Large intestine (tissue), 3 donors: ENCODE measurements at regions not wholly inside any gene's neighbourhood (a gene's known extent, or its start where the extent isn't known, plus 50 kb on each side); places are given as distances from the start of the nearest gene placed in this dataset.
"Not testable (repeated sequence)": the region's sequence is repeated elsewhere in the genome, so short reads cannot be mapped to it uniquely, and the experiment has no call there.

Source experiments
- DNase-seq, 2 donors: peaks; one replicate each; pipeline versions ENCODE4 v3.0.0 to v3.0.0-alpha.2; 2013
- H3K27ac ChIP-seq: one replicate; pipeline ENCODE4 v1.5.1; 2013; ENCODE audit warnings: low read length
- H3K27me3 ChIP-seq: 2 replicates; pipeline ENCODE4 v1.6.1; 2013; ENCODE audit warnings: low read length; ENCODE audit not compliant: control insufficient read depth, insufficient read depth
- H3K36me3 ChIP-seq: 2 replicates; pipeline ENCODE4 v1.6.1; 2013; ENCODE audit warnings: low read length; ENCODE audit not compliant: control insufficient read depth, insufficient read depth
- H3K4me1 ChIP-seq: one replicate; pipeline ENCODE4 v1.6.1; 2013; ENCODE audit warnings: low read length; ENCODE audit not compliant: control insufficient read depth, insufficient read depth
- H3K4me3 ChIP-seq: one replicate; pipeline ENCODE4 v1.5.1; 2013; ENCODE audit warnings: low read length
- H3K9me3 ChIP-seq: one replicate; pipeline ENCODE4 v1.6.1; 2013; ENCODE audit warnings: mild to moderate bottlenecking, low read depth, low read length, moderate library complexity; ENCODE audit not compliant: control insufficient read depth
- WGBS: methylation state at CpG from one replicate; pipeline ENCODE4 v1.1.5; 2013; ENCODE audit warnings: low lambda C conversion rate; ENCODE audit not compliant: insufficient coverage; 5-methylcytosine and 5-hydroxymethylcytosine counted together

DNA sequence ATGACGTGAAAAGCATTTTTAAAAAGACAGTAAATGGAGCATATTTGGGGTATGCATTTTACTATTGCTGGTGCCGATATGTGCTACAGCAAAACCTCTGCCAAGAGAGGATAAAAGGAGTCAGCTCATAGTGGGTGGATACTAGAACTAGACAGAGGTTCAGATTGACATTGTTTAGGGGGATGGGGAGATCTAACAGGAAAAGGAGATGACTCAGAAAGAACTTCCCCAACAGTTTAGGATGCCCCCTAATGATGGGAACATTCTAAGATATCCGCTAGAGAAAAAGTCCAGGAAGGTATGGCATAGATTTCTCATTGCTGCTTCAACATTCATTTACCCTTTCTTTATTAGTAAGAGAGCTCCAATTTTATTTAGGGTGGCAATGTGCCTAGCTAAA lies 110.5 kb upstream of the CLEC14A start:
- Histone ChIP-seq H3K4me1 (no peaks in the 10 kb centered on the region), H3K4me3 (no peak overlapping the region), H3K36me3 (no peaks in the 10 kb centered on the region), H3K27me3 (no peaks in the 10 kb centered on the region), H3K9me3 (no peaks in the 10 kb centered on the region), H3K27ac (no peak overlapping the region)
- WGBS, result 80% methylated on average over 1 of the region's 3 CpGs
- no peak for DNase-seq

DNA sequence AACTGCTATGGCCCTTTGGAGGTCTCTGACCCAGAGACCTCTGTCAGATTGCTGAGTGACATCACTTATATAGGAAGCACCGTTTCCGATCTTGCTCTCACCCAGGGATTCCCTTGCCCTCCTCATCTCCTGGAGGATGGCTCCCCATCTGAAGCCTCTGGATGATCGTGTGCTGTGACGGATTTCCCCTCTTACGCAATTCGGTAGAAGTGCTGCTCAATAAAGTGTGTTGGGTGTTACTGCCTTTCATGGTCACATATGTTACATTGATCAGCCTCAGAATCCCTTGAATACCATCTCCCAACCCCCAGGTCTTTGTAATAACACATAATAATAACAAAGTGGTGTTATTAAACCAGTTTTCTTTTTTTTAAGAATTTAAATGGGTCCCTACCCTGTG lies 107.3 kb upstream of the CLEC14A start:
- H3K27me3 ChIP-seq, result no peaks in the 10 kb centered on the region
- whole genome bisulfite sequencing, result no CpG with 5 or more reads among the region's 6 CpGs
- H3K4me1 ChIP-seq, result no peaks in the 10 kb centered on the region
- H3K36me3 ChIP-seq, result no peaks in the 10 kb centered on the region
- no peaks in the 10 kb centered on the region for H3K9me3 ChIP-seq
- no peak overlapping the region for H3K27ac ChIP-seq
- no peak overlapping the region for H3K4me3 ChIP-seq
- no peak for DNase-seq

DNA sequence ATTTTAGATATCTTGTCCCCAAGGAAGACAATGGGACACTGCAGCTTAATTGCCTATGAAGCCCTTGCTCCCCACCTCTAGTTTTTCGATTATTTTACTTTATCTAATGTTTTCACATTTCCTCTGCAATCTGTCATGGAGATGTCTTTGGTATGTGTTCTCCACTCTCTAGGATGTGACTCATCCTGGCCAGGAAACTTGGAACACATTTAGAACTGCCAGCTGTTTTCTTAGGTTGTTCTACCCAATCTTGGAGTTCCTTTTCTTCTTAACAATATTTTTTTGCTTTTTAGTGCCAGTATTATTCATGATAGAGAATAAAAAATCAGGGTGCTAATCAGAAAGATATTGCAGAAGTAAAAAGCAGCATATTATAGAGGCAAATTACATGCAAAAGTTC lies 101.7 kb upstream of the CLEC14A start:
- WGBS, result no CpG with 5 or more reads among the region's 1 CpG
- Histone ChIP-seq H3K4me1 (no peaks in the 10 kb centered on the region), H3K27ac (no peak overlapping the region), H3K36me3 (no peaks in the 10 kb centered on the region), H3K4me3 (no peak overlapping the region), H3K27me3 (no peaks in the 10 kb centered on the region), H3K9me3 (no peaks in the 10 kb centered on the region)
- DNase-seq, result no peak

DNA sequence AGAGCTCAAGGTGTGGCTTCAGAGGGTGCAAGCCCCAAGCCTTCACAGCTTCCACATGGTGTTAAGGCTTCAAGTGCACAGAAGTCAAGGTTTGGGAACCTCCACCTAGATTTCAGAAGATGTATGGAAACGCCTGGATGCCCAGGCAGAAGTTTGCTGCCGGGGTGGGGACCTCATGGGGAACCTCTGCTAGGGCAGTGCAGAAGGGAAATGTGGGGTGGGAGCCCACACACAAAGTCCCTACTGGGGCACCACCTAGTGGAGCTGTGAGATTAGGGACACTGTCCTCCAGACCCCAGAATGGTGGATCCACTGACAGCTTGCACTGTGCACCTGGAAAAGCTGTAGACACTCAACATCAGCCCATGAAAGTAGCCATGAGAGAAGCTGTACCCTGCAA lies 99.6 kb upstream of the CLEC14A start:
- H3K36me3 ChIP-seq, H3K27ac ChIP-seq, DNase-seq, H3K4me1 ChIP-seq, H3K27me3 ChIP-seq, H3K9me3 ChIP-seq, H3K4me3 ChIP-seq: not testable (repeated sequence)
- no CpG with 5 or more reads among the region's 2 CpGs for WGBS

DNA sequence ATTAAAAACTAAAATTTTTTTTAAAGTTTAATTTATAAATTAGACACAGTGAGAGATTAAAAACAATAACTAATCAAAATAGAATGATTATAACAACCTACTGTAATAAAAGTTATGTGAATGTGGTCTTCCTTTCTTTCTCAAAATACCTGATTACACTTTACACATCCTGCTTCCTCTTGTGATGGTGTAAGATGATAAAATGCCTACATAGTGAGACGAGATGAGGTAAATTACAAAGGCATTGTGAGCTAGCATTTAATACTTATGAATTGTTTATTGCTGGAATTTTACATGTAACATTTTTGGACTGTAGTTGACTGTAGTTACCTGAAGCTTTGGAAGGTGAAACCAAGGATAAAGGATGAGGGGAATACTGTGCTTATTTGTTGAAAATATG lies 94.2 kb upstream of the CLEC14A start:
- H3K4me3 ChIP-seq, result no peak overlapping the region
- WGBS, result no CpG with 5 or more reads among the region's 1 CpG
- no peaks in the 10 kb centered on the region for H3K4me1 ChIP-seq
- no peak overlapping the region for H3K27ac ChIP-seq
- H3K9me3 ChIP-seq, result no peaks in the 10 kb centered on the region
- H3K27me3 ChIP-seq, result no peaks in the 10 kb centered on the region
- no peaks in the 10 kb centered on the region for H3K36me3 ChIP-seq
- no peak for DNase-seq

DNA sequence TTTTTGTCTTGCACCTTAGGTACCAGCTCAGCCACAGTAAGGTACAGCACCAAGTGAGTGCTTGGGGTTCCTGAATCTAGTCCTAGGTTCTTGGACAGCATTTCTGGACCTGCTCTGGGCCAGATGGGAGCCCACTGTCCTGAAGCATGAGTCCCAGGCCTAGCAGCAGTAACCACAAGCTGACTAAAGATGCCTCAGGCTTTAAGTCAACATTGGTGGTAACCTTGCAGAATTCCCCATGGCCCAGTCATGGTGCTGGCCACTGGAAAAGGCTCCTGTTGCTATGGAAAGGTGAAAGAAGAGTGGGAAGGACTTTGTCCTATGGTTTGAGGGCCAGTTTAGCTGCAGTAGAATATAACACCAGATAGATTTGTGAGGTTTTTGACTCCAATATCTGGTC lies 86.9 kb upstream of the CLEC14A start:
- Histone ChIP-seq H3K27ac (no peak overlapping the region), H3K27me3 (no peaks in the 10 kb centered on the region)
- DNase-seq, result no peak

DNA sequence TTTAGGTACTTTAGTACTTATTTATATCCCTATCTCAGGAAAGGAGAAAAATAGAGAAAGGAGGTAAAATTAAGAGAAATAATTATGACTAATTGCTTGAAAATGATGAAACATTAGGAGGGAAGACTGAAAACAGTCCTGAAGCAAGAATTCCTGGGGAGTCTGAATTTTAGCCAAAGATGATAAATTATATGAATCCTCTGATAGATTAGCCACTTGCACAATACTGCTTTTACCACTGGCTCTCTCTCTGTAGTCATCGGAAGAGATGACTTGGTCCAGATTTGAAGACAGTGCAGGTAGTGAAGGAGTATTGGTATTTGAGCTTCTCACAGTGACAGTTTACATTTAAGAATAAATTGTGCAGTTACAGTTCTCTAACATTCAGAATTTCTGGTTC lies 83.8 kb upstream of the CLEC14A start:
- WGBS, result no CpG with 5 or more reads among the region's 1 CpG
- Histone ChIP-seq H3K9me3 (no peaks in the 10 kb centered on the region), H3K27ac (no peak overlapping the region), H3K27me3 (no peaks in the 10 kb centered on the region), H3K36me3 (no peaks in the 10 kb centered on the region), H3K4me3 (no peak overlapping the region), H3K4me1 (no peaks in the 10 kb centered on the region)
- DNase-seq, result no peak

More for the DNA sequence above, 86.9 kb upstream of the CLEC14A start:
- Histone ChIP-seq H3K36me3 (no peaks in the 10 kb centered on the region), H3K4me3 (no peak overlapping the region), H3K4me1 (no peaks in the 10 kb centered on the region), H3K9me3 (no peaks in the 10 kb centered on the region)

DNA sequence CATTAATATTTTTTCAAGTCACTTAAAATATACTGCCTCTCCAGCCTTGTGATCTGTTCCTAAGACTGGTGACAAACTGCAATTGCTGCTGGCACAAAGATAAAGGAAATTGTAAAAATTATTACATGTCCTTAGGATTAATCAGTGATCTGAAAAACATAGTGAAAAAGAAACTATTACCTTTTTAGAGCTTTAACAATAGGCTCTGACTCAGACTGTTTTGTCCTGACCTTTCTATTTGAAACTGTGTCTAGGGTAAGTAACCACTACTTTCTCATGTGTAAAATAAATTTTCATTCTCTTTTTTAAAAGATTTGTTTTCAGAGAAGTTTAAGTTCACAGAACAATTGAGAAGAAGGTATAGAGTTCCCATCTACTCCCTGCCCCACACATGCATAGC lies 80.4 kb upstream of the CLEC14A start:
- Histone ChIP-seq H3K4me1 (no peaks in the 10 kb centered on the region), H3K27ac (no peak overlapping the region), H3K27me3 (no peaks in the 10 kb centered on the region), H3K9me3 (no peaks in the 10 kb centered on the region), H3K4me3 (no peak overlapping the region), H3K36me3 (no peaks in the 10 kb centered on the region)
- no peak for DNase-seq

DNA sequence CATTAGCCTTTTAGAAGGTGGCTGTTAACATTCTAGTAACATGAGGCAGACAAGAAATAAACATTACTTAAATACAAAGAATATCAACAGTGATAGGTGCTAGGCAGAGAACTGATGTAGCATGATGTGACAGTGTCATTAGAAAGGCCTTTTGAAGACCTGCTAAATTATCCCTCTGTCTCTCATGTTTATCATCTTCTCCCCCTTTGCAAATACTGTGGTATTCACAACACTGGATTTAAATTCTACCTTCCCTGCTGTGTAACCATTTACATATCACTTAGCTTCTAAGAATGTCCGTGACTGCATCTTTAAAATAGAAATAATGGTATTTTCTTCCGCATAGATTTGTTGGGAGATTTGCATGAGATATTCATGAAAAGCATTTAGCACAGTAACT lies 74.4 kb upstream of the CLEC14A start:
- 80% methylated on average over 1 of the region's 2 CpGs for WGBS
- H3K4me1 ChIP-seq, result no peaks in the 10 kb centered on the region
- H3K4me3 ChIP-seq, result no peak overlapping the region
- H3K9me3 ChIP-seq, result no peaks in the 10 kb centered on the region
- H3K27ac ChIP-seq, result no peak overlapping the region
- no peaks in the 10 kb centered on the region for H3K36me3 ChIP-seq
- DNase-seq, result no peak
- H3K27me3 ChIP-seq, result no peaks in the 10 kb centered on the region

DNA sequence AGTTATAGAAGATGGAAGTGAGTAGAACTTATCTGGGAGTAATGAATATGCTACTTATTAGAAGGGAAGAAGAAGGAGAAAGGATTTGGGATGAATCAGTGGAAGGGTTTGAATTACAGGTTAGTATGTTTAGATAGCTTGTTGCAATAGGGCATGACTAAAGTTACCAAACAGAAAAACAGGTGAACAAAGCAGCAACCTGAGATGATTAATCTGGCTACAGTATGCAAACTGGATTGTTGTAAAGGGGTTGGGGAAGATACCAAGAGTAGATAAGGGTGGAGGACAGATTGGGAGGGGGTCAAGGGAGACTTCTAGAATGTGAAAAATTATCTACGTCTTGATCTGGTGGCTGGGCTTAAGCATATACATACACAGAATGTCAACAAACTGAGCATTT lies 73.4 kb upstream of the CLEC14A start:
- Histone ChIP-seq H3K9me3 (no peaks in the 10 kb centered on the region), H3K4me1 (no peaks in the 10 kb centered on the region), H3K36me3 (no peaks in the 10 kb centered on the region), H3K27me3 (no peaks in the 10 kb centered on the region), H3K27ac (no peak overlapping the region), H3K4me3 (no peak overlapping the region)
- no peak for DNase-seq
- WGBS, result 67% methylated on average over 1 of the region's 1 CpG

DNA sequence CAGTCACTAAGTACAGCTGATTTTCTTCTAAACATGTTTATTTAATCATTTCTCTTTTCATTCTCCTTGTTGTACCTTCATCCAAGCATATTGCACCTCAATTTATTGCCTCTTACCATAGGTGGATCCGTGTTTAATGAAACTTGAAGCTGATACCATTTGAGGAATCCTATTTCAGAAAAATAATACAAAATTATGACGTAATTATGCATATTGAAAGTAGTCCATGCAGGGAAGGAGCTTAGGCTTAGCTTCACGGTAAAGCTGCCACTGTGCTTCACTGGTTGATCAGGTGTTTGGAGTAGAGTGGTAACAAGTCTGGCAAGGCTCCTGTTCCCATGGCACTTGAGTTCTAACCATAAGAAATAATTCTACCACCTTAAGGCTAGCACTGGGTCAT lies 61.0 kb upstream of the CLEC14A start:
- no peaks in the 10 kb centered on the region for H3K4me1 ChIP-seq
- H3K27ac ChIP-seq, result no peak overlapping the region
- H3K9me3 ChIP-seq, result no peaks in the 10 kb centered on the region
- no peaks in the 10 kb centered on the region for H3K27me3 ChIP-seq
- H3K4me3 ChIP-seq, result no peak overlapping the region
- no peaks in the 10 kb centered on the region for H3K36me3 ChIP-seq
- WGBS, result no CpG with 5 or more reads among the region's 3 CpGs
- DNase-seq, result no peak

DNA sequence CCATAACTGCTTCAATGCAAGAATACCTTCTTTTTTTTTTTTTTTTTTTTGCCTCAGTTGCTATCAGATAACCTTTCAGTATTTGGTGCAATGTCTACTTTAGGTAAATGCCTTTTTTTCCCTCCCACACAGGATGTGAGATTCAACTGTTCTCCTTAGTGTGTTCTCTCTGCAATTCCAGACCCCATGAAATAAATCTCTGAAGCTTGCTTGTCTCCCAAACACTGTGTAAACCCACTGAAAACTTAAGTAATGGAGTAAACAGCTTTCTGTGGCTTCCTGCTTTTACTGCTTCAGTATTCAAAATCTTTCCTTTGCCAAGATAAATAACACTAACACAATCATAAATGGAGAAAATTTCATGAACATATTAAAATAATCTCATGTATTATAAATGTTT lies 55.8 kb upstream of the CLEC14A start:
- H3K27ac ChIP-seq, result no peak overlapping the region
- no peaks in the 10 kb centered on the region for H3K36me3 ChIP-seq
- H3K4me3 ChIP-seq, result no peak overlapping the region
- H3K9me3 ChIP-seq, result no peaks in the 10 kb centered on the region
- DNase-seq, result no peak
- H3K4me1 ChIP-seq, result no peaks in the 10 kb centered on the region
- no peaks in the 10 kb centered on the region for H3K27me3 ChIP-seq
